OCI-LY7 (cell line): ENCODE measurements at regions not wholly inside any gene's neighbourhood (a gene's known extent, or its start where the extent isn't known, plus 50 kb on each side); places are given as distances from the start of the nearest gene placed in this dataset.

Experiments used
- EZH2phosphoT487 ChIP-seq: fragments of 200-600 bp; sonication (generic); IDR thresholded peaks from 2 replicates; pipeline ENCODE4 v1.6.1; 2018; ENCODE audit warnings: low read depth, borderline replicate concordance, mild to moderate bottlenecking, mixed run types, antibody characterized with exemption, low read length, moderate library complexity, mixed read lengths
- TF ChIP-seq, protein P1 (sequence below): fragments of 200-600 bp; sonication (generic); conservative IDR thresholded peaks from 2 replicates; pipeline ENCODE4 v1.5.1; 2014; ENCODE audit warnings: mild to moderate bottlenecking, antibody characterized with exemption, low read length, moderate library complexity, mixed read lengths

- TF ChIP-seq, protein P1, sequence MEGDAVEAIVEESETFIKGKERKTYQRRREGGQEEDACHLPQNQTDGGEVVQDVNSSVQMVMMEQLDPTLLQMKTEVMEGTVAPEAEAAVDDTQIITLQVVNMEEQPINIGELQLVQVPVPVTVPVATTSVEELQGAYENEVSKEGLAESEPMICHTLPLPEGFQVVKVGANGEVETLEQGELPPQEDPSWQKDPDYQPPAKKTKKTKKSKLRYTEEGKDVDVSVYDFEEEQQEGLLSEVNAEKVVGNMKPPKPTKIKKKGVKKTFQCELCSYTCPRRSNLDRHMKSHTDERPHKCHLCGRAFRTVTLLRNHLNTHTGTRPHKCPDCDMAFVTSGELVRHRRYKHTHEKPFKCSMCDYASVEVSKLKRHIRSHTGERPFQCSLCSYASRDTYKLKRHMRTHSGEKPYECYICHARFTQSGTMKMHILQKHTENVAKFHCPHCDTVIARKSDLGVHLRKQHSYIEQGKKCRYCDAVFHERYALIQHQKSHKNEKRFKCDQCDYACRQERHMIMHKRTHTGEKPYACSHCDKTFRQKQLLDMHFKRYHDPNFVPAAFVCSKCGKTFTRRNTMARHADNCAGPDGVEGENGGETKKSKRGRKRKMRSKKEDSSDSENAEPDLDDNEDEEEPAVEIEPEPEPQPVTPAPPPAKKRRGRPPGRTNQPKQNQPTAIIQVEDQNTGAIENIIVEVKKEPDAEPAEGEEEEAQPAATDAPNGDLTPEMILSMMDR, result no peak
- TF ChIP-seq EZH2phosphoT487, result no peak
Measured at GRCh38 chr10:43903451-43903850, 254.8 kb upstream of the ZNF32 start.
